ENCODE measurements at regions not wholly inside any gene's neighbourhood (a gene's known extent, or its start where the extent isn't known, plus 50 kb on each side); places are given as distances from the start of the nearest gene placed in this dataset.

- Histone ChIP-seq H3K36me3 (ENCODE audit: control insufficient read depth, insufficient read depth, low read length) (no peaks in the 10 kb centered on the region), H2AFZ (ENCODE audit: low read depth, low read length) (no peak overlapping the region), H3K4me3 (no peak overlapping the region), H3K9me3 (replicated peaks; ENCODE audit: control insufficient read depth, insufficient read depth, low read depth, low read length) (no peaks in the 10 kb centered on the region), H3K27ac (ENCODE audit: extremely low read depth, low read depth, low read length) (no peak overlapping the region), H3K27me3 (ENCODE audit: control insufficient read depth in 2 of 2, insufficient read depth in 2 of 2, low read length in 2 of 2) (peaks cover 0 to 15% of the 10 kb centered on the region in 2 experiments; a peak in 3 of 5 replicates), H4K20me1 (replicated peaks; ENCODE audit: control insufficient read depth, insufficient read depth, low read length) (no peaks in the 10 kb centered on the region), H3K9me1 (ENCODE audit: control insufficient read depth, insufficient read depth, low read length) (no peaks in the 10 kb centered on the region), H3K79me2 (ENCODE audit: control insufficient read depth, insufficient read depth, low read length) (no peaks in the 10 kb centered on the region), H3K9ac (ENCODE audit: insufficient read depth in 1 of 2, low read depth in 2 of 2, low read length in 2 of 2) (no peak overlapping the region), H3K4me1 (replicated peaks in 1 of 2; ENCODE audit: control insufficient read depth in 2 of 2, insufficient read depth in 2 of 2, low read length in 2 of 2) (no peaks in the 10 kb centered on the region), H3K4me2 (ENCODE audit: insufficient read depth, low read length) (no peak overlapping the region)
- TF ChIP-seq CHAMP1 (IDR thresholded peaks at IDR 0.05): no peak
- TF ChIP-seq ELK3 (CRISPR knock-in tag; IDR thresholded peaks at IDR 0.05): no peak
- no peak for TF ChIP-seq MBD1 (CRISPR knock-in tag; IDR thresholded peaks at IDR 0.05)
- TF ChIP-seq SRSF9 (IDR thresholded peaks at IDR 0.05; ENCODE audit: borderline replicate concordance, low read depth, low read length): no peak
- 0% methylated on average over 4 of the region's 4 CpGs for WGBS (ENCODE audit: insufficient coverage, low coverage, missing lambda C conversion rate)
- in situ Hi-C loops (cut with MboI): no loop called here
- BruUV-seq (replicated peaks): no TSS peak
- POLR2A ChIA-PET: no interaction called here
- CTCF ChIA-PET (ENCODE audit: low intra/inter-chr PET ratio): no interaction called here
- no peak for ATAC-seq
- intact Hi-C loops (cut with micrococcal nuclease): no loop called here
- DNase-seq (ENCODE audit: extremely low read depth in 1 of 4, low spot score in 3 of 4): no peak
- FAIRE-seq: no peak
Measured at GRCh38 chr2:121880283-121880682, 124.8 kb downstream of the TSN start.
